HL-60 (cell line): ENCODE measurements at regions not wholly inside any gene's neighbourhood (a gene's known extent, or its start where the extent isn't known, plus 50 kb on each side); places are given as distances from the start of the nearest gene placed in this dataset.

Experiments used
- CTCF ChIP-seq: IDR thresholded peaks from one replicate; pipeline ENCODE4 v1.5.1; 2011; ENCODE audit warnings: low read length, control low read depth, inconsistent platforms; ENCODE audit not compliant: insufficient read depth
- GABPA ChIP-seq: IDR thresholded peaks from 2 replicates; pipeline ENCODE4 v1.6.1; 2012; ENCODE audit warnings: low read depth
- POLR2AphosphoS5 ChIP-seq: IDR thresholded peaks from 2 replicates; pipeline ENCODE4 v1.6.1; 2012; ENCODE audit warnings: low read depth
- REST ChIP-seq: IDR thresholded peaks from 2 replicates; pipeline ENCODE4 v1.6.1; 2012; ENCODE audit warnings: low read depth; ENCODE audit not compliant: insufficient replicate concordance
- SPI1 ChIP-seq: IDR thresholded peaks from 2 replicates; pipeline ENCODE4 v1.6.1; 2012; ENCODE audit warnings: low read depth, mild to moderate bottlenecking, borderline replicate concordance

DNA sequence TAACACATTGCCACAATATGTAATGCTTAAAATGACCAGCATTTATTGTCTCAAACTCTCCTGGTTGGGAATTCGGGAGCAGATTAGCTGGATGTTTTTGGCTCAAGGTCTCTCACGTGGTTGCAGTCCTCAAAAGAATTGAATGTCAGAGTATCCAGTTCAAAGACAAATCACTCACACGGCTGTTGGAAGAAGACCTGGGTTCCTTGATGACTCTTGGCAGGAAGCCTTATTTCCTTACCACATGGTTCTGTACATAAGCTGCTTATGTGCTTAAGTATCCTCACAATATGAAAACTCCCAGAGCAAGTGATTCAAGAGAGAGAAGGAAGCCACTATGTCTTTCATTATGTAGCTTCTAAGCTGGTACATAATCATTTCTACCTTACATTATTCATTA lies 230.3 kb upstream of the PTPRD start:
- no peak for TF ChIP-seq CTCF
- no peak for TF ChIP-seq SPI1
- TF ChIP-seq POLR2AphosphoS5 = no peak
- TF ChIP-seq REST = no peak
- TF ChIP-seq GABPA = no peak
